ENCODE measurements at regions not wholly inside any gene's neighbourhood (a gene's known extent, or its start where the extent isn't known, plus 50 kb on each side); places are given as distances from the start of the nearest gene placed in this dataset.

GRCh38 chr20:52817511-52817910 lies 154.6 kb upstream of the TSHZ2 start:
- Mint-ChIP-seq H3K9me3 (ENCODE audit: low read depth) (peaks cover 3% of the 10 kb centered on the region), H3K27ac (ENCODE audit: unreplicated experiment) (no peak overlapping the region), H3K4me1 (ENCODE audit: low read depth) (no peaks in the 10 kb centered on the region), H3K36me3 (ENCODE audit: low read depth) (no peaks in the 10 kb centered on the region), H3K27me3 (ENCODE audit: low read depth) (no peaks in the 10 kb centered on the region), H3K4me3 (ENCODE audit: unreplicated experiment) (no peak overlapping the region)
- no peak for TF ChIP-seq CTCF (IDR thresholded peaks at IDR 0.05)
- no peak for DNase-seq (ENCODE audit: low spot score)

GRCh38 chr20:52814371-52814770 lies 157.8 kb upstream of the TSHZ2 start:
- H3K27me3 Mint-ChIP-seq (ENCODE audit: low read depth) = no peaks in the 10 kb centered on the region
- no peak overlapping the region for H3K27ac Mint-ChIP-seq (ENCODE audit: unreplicated experiment)
- TF ChIP-seq CTCF (IDR thresholded peaks at IDR 0.05) = no peak
- H3K4me3 Mint-ChIP-seq (ENCODE audit: unreplicated experiment) = no peak overlapping the region
- no peaks in the 10 kb centered on the region for H3K36me3 Mint-ChIP-seq (ENCODE audit: low read depth)
- DNase-seq (ENCODE audit: low spot score) = no peak
- no peaks in the 10 kb centered on the region for H3K4me1 Mint-ChIP-seq (ENCODE audit: low read depth)
- no peaks in the 10 kb centered on the region for H3K9me3 Mint-ChIP-seq (ENCODE audit: low read depth)

GRCh38 chr20:52812231-52812847 lies 159.8 kb upstream of the TSHZ2 start:
- no peaks in the 10 kb centered on the region for H3K27me3 Mint-ChIP-seq (ENCODE audit: low read depth)
- H3K4me3 Mint-ChIP-seq (ENCODE audit: unreplicated experiment) = no peak overlapping the region
- no peak for TF ChIP-seq CTCF (IDR thresholded peaks at IDR 0.05)
- no peak for DNase-seq (ENCODE audit: low spot score)
- H3K4me1 Mint-ChIP-seq (ENCODE audit: low read depth) = no peaks in the 10 kb centered on the region
- H3K9me3 Mint-ChIP-seq (ENCODE audit: low read depth) = no peaks in the 10 kb centered on the region
- no peaks in the 10 kb centered on the region for H3K36me3 Mint-ChIP-seq (ENCODE audit: low read depth)
- H3K27ac Mint-ChIP-seq (ENCODE audit: unreplicated experiment) = no peak overlapping the region

GRCh38 chr20:52809003-52809402 lies 163.2 kb upstream of the TSHZ2 start:
- no peaks in the 10 kb centered on the region for H3K9me3 Mint-ChIP-seq (ENCODE audit: low read depth)
- H3K4me3 Mint-ChIP-seq (ENCODE audit: unreplicated experiment) = no peak overlapping the region
- TF ChIP-seq CTCF (IDR thresholded peaks at IDR 0.05) = no peak
- no peaks in the 10 kb centered on the region for H3K36me3 Mint-ChIP-seq (ENCODE audit: low read depth)
- no peaks in the 10 kb centered on the region for H3K4me1 Mint-ChIP-seq (ENCODE audit: low read depth)
- no peaks in the 10 kb centered on the region for H3K27me3 Mint-ChIP-seq (ENCODE audit: low read depth)
- H3K27ac Mint-ChIP-seq (ENCODE audit: unreplicated experiment) = no peak overlapping the region
- no peak for DNase-seq (ENCODE audit: low spot score)

GRCh38 chr20:52806918-52807317 lies 165.2 kb upstream of the TSHZ2 start:
- Mint-ChIP-seq H3K36me3 (ENCODE audit: low read depth) (no peaks in the 10 kb centered on the region), H3K9me3 (ENCODE audit: low read depth) (no peaks in the 10 kb centered on the region), H3K4me1 (ENCODE audit: low read depth) (no peaks in the 10 kb centered on the region), H3K27me3 (ENCODE audit: low read depth) (no peaks in the 10 kb centered on the region), H3K27ac (ENCODE audit: unreplicated experiment) (no peak overlapping the region), H3K4me3 (ENCODE audit: unreplicated experiment) (no peak overlapping the region)
- no peak for DNase-seq (ENCODE audit: low spot score)
- no peak for TF ChIP-seq CTCF (IDR thresholded peaks at IDR 0.05)
